A549 (cell line): ENCODE measurements at regions not wholly inside any gene's neighbourhood (a gene's known extent, or its start where the extent isn't known, plus 50 kb on each side); places are given as distances from the start of the nearest gene placed in this dataset.

Experiments
- CBX2 ChIP-seq: fragments of 200-600 bp; sonication (generic); IDR thresholded peaks from 2 replicates; pipeline ENCODE4 v1.6.1; 2016; ENCODE audit warnings: low read depth, mild to moderate bottlenecking, borderline replicate concordance
- CEBPB ChIP-seq, 2 experiments: fragments of >200 bp in 1 of 2; sonication (Bioruptor Twin) in 1 of 2; formaldehyde crosslinking in 1 of 2; IDR thresholded peaks; 2 replicates each; pipeline ENCODE4 v1.6.1; 2012 to 2016
- EP300 ChIP-seq, 2 experiments: fragments of >200 bp; sonication (Bioruptor Twin); formaldehyde crosslinking; IDR thresholded peaks; 2 replicates in 1 of 2; 3 replicates in 1 of 2; pipeline ENCODE4 v1.6.1; 2016 to 2017
- FOSL2 ChIP-seq, 2 experiments: fragments of 450-650 bp in 1 of 2; fragments of >200 bp in 1 of 2; sonication (Bioruptor Twin) in 1 of 2; formaldehyde crosslinking; IDR thresholded peaks; 2 replicates each; pipeline versions ENCODE4 v1.5.0 to v1.6.1; 2016 to 2020; ENCODE audit warnings: mild to moderate bottlenecking in 1 of 2, moderate library complexity in 1 of 2
- HDAC2 ChIP-seq: fragments of 200-600 bp; sonication (generic); IDR thresholded peaks from 2 replicates; pipeline ENCODE4 v1.6.1; 2016
- JUN ChIP-seq, 2 experiments: fragments of >200 bp; sonication (Bioruptor Twin); formaldehyde crosslinking; IDR thresholded peaks; 2 replicates in 1 of 2; 3 replicates in 1 of 2; pipeline ENCODE4 v1.6.1; 2016 to 2017
- NFE2L2 ChIP-seq: fragments of 150-350 bp; conservative IDR thresholded peaks from 2 replicates; pipeline ENCODE4 v1.6.1; 2014; ENCODE audit warnings: low read length
- NR3C1 ChIP-seq: fragments of >200 bp; sonication (Bioruptor Twin); formaldehyde crosslinking; IDR thresholded peaks from 3 replicates; pipeline ENCODE4 v1.6.1; 2017
- POLR2A ChIP-seq: IDR thresholded peaks from 2 replicates; pipeline ENCODE4 v1.6.1; 2012; ENCODE audit warnings: mild to moderate bottlenecking, low read length
- RAD21 ChIP-seq, 2 experiments: fragments of >200 bp in 1 of 2; sonication (Bioruptor Twin) in 1 of 2; formaldehyde crosslinking in 1 of 2; IDR thresholded peaks in 1 of 2; conservative IDR thresholded peaks in 1 of 2; 2 replicates in 1 of 2; 3 replicates in 1 of 2; pipeline ENCODE4 v1.6.1; 2012 to 2018; ENCODE audit warnings: inconsistent platforms in 1 of 2
- TF ChIP-seq, protein P1 (sequence below): fragments of >200 bp; sonication (Bioruptor Twin); formaldehyde crosslinking; IDR thresholded peaks from 3 replicates; pipeline ENCODE4 v1.5.1; 2016

DNA sequence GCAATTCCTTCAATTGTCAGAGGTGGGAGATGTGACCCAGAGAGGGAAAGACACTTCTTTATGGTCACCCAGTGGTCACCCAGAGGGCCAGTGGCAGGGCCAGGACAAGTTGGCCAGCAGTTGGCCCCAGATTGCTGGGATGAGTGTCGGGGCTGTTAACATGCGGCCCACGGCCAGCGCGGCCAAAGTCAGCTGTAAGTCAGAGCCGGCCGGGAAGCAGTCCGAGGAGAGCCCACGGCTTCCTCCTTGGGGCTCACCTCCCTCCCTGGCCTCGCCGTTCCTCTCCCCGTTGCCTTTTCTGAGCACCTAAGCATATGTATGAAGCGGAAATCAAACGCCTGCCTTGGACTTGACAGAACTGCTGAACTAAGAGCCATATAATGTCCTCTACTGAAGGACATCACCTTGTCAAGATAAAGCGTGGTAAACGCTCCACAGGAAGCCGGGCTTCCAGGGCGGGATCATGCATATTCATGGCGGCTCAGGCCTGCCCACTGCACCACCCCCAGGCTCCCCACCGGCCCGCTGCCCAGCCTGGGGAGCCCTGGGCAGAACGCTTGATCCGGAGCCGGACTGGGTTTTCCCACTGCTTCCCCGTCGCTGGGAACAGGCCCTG lies 245.4 kb upstream of the POU3F1 start:
- TF ChIP-seq, protein P1, sequence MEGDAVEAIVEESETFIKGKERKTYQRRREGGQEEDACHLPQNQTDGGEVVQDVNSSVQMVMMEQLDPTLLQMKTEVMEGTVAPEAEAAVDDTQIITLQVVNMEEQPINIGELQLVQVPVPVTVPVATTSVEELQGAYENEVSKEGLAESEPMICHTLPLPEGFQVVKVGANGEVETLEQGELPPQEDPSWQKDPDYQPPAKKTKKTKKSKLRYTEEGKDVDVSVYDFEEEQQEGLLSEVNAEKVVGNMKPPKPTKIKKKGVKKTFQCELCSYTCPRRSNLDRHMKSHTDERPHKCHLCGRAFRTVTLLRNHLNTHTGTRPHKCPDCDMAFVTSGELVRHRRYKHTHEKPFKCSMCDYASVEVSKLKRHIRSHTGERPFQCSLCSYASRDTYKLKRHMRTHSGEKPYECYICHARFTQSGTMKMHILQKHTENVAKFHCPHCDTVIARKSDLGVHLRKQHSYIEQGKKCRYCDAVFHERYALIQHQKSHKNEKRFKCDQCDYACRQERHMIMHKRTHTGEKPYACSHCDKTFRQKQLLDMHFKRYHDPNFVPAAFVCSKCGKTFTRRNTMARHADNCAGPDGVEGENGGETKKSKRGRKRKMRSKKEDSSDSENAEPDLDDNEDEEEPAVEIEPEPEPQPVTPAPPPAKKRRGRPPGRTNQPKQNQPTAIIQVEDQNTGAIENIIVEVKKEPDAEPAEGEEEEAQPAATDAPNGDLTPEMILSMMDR: no peak
- TF ChIP-seq HDAC2 (no peak), CBX2 (no peak), FOSL2 (IDR thresholded peaks at IDR 0.05) (no peak), FOSL2 (CRISPR knock-in tag; IDR thresholded peaks at IDR 0.05) (no peak), JUN (IDR thresholded peaks at IDR 0.05) (no peak), EP300 (IDR thresholded peaks at IDR 0.05) (no peak), POLR2A (no peak), NR3C1 (no peak), RAD21 (conservative IDR thresholded peaks at IDR 0.05 in 1 of 2, IDR thresholded peaks at IDR 0.05 in 1 of 2) (no peak), CEBPB (IDR thresholded peaks at IDR 0.05) (no peak), NFE2L2 (no peak)
